ENCODE measurements at regions not wholly inside any gene's neighbourhood (a gene's known extent, or its start where the extent isn't known, plus 50 kb on each side); places are given as distances from the start of the nearest gene placed in this dataset.

- no peak for TF ChIP-seq CTCF (IDR thresholded peaks at IDR 0.05)
- no peak for TF ChIP-seq POLR2A (IDR thresholded peaks at IDR 0.05)
Observed at GRCh38 chr21:20554785-20555184, 443.4 kb upstream of the NCAM2 start.

Data from heart left ventricle (tissue), 13 donors.